HG03025 (cell line): ENCODE measurements at regions not wholly inside any gene's neighbourhood (a gene's known extent, or its start where the extent isn't known, plus 50 kb on each side); places are given as distances from the start of the nearest gene placed in this dataset.

Experiments used
- ATAC-seq: cut with Tn5 transposase; IDR thresholded peaks from one replicate; pipeline ENCODE4 v1.9.1; 2021; ENCODE audit warnings: mild to moderate bottlenecking, moderate library complexity; ENCODE audit not compliant: unreplicated experiment, low FRiP score

DNA sequence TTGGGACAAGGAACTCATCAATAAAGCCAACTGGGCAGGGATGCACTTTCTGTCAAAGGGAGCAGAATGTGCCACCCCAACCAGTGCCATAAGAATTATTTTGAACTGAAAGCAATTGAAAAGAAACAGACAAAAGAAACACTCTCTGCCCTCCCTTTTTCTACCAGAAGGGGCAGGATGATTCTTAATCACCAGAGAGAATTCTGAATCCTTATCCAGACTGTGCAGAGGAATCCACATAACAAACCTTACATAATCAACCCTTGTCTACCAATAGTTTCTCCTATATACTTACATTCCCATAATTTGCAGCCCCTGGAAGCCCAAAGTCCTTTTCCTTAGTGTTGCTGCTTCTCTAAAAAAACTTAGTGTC is 520.7 kb upstream of the NBEA start:
- no peak for ATAC-seq

DNA sequence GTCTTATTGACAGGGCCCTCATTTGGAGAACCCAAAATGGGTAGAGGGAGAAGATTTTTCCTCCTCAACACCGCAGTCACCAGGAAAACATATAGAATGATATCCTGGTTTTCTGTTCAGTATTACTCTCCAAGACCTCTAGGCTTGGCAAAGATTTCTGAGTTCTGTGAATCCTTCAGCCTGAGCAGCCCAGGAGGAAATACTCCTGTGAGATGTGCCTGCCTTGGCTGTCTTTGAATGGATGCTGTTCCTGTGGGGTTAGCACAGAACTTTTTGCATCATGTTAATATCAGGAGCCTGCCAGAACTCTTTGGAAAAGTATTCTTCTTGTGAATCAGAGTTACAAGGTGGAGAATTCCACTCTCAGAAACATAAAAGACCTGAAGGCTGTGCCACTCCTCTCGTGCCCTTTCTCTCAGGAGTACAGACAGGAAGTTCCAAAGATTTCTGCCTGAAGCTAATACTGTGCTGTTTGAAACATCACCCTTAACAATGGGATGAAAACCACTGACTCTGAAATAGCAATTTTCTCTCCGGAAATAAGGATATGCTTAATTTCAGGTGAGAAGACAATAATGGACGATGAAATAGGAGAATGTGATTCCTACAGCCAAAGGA is 520.1 kb upstream of the NBEA start:
- no peak for ATAC-seq

DNA sequence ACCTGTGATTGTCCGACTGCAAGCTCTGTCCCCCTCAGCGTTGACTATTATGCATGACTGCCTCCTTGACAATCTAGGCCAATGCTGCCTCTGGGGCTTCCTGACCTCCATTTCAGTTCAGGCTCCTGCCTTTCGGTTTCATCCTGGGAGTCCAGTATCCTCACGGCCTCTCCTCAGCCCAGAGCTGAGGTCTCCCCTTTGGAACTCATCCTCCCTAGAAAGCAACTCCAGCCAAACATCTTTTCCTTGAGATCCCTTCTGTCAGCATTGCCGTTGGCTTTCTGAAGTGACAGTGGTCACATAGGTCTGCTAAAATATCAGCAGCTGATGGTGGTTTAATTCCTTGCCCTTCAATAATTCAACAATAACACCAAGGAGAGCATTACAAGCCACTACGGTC is 519.1 kb upstream of the NBEA start:
- ATAC-seq, result no peak

DNA sequence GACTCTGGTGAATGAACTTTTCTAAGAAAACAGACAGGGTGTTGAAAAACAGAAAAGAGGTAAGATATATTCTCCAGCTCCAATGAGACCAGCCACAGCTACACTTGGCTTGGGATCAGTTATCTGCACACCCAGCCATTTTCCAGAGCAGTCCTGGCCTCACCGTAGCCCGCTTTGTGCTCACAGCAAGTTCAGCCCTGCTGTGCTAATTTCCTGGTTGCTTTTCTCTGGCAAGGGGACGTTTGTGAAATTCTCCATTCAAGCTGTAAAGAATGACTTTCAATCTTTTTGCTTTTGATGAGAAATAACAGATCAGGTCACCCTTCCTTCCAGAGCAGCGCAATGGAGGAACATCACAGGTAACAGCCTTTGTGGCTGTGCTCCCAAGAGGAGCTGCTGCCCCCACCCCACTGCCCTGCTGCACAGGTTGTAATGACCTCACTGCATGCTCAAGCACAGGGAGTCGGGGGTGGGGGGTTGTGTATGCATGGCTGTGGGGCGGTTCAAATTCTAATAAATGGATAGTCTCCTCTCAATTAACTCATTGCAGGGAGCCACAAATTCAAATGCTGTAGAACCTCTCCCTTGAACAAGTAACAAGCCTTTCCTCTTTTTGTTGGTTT is 516.6 kb upstream of the NBEA start:
- ATAC-seq, result no peak

DNA sequence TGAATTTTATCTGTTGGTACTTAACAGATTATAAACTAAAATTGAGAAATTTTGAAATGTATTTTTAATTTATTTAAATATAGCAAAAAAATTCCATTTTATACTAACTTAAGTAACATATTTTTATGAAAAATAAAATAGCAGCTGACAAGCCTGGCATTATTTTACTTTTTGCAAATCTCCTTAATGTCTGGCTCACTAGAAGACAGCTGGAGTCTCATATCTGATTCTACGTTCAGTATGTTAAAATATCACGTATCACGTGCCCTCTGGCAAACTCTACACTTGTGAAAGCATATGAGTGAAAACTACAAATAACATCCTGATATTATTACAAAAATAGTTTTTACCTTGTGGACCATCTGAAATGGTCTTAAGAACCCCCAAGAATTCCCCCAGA is 513.2 kb upstream of the NBEA start:
- no peak for ATAC-seq

DNA sequence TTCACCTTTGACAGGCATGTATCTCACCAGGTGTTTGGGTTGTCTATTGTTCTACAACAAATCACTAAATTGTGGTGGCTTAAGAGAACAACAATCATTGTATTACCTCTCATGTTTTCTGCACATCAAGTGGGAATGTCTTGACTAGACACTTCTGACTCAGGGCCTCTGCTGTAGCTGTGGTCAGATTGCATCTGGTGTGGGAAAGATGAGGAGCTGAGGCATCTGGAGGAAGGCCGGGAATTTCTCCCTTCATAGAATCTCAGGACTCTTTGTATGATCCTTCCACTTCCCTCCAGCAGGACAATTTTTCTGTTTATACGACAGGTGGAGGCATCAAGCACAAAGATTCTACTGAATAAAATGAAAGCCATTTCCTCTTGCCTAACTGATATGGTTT is 511.8 kb upstream of the NBEA start:
- no peak for ATAC-seq

DNA sequence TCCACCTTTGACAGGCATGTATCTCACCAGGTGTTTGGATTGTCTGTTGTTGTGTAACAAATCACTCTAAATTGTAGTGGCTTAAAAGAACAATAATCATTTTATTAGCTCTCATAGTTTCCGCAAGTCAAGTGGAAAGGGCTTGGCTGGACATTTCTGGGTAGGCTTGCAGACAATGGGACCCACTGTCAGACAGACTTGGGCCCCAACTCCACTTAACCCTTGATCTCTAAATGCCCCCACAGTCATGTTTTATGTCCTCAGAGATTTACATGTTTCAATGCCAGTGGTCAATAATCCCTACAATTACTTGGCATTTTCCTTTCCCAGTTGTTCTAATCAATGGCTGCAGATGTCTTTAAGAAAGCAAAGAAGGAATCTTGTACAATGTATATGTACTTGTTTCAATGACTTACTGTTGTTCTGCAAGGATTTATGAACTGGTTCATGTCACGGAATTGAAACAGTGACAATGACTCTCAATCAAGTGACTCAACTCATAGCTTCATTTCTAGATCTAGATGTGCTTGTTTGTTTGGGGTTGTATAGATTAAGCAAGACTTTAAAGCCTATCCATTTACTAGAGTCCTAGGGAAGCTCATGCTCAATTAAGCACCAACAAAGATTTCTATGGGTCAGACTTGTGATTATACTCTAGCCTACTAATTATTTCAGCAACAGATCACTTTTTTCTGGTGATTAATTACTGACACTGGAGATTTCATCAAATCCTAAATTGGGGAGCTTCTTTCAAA is 510.1 kb upstream of the NBEA start:
- no peak for ATAC-seq

DNA sequence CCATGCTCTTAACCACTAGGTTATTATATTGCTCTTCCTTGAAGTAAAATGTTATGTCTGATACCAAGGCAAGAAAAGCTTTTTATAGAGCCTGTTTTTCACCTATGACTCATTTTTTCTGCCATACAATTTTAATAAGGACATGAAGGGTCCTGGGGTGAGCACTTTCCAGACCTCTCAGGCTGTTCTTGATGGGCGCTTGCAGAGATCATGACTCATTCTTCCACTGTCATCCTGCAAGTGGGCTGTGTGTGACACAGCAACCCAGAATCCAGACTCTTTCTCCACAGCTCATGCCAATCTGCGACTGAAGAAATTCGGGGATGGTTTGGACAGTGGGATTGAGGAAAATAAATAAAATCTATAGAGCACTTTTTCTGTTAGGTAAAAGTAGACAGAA is 506.7 kb upstream of the NBEA start:
- no peak for ATAC-seq

DNA sequence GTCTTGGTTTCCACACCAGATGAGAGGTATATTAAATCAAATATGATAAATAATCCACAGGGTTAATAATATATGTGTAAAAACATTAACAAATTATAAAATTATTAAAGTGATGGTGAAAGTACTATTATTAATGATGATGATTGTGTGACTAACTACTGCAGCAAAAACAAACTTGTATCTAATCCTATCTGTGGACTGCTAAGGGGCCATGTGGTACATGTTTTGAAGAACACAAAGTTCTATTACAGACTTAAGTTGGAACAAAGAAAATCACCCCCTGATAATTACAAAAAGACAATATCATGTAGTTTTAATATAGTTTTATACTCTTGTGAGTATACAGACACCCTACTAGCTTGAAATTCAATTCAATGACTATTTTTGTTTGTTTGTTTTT is 504.2 kb upstream of the NBEA start:
- ATAC-seq, result no peak

DNA sequence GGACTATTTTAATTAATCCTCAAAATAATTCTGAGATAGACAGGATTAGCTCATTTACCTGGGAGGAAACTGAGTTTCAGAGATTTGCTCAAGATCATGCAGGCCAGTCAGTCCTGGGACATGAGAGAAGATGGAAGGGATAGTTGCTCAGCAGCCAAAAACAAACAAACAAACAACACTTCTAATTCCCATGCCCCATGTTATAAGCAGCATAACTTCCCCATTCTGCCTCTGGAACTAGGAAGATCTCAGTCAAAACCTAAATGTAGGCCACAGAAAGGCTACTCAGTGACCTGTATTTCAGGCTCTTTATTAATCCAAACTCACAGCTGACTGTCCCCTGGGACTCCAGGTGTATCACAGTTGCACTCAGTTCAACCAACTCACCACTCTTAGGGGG is 489.2 kb upstream of the NBEA start:
- no peak for ATAC-seq

DNA sequence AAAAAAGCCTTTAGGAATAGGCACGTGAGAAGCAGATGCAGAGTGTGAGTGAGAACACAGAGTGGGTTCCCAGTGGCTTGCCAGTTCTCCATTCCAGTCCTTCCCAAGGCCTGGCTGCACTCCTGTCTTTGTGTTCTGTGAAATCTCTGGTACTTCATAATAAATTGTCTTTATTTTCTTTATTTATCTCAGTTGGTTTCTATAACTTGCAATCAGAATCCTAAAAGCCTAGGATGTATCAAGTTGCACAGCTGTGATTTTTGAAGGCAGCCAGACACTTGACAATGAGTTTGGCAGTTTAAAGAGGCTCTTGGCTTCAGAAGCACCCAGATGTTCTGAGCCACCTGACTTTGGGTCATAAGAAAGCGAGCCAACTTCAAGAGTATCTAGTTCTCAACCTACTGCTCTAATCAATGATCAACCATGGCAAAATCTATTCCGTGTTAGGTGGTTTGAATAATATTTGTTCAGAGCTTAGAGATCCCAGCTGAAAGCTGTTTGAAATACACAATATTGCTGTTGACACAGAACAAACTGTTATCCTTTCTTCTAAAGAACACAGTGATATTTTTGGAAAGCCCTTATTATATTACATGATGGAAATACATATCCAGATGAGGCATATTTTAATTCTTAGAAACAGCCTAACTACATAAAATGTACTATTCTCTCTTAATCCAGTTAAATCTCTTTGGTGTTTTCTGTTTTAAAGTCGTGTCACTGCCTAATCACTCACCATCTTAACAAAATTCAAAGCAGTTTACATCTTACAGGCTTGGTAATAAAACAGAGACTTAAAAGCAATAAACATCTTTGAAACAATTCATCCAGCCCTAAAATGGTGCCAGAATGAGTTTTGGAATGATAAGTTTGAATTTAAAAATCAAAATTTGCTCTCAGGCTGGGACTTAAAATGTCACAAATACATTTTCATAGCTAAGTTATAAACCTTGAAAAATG is 483.0 kb upstream of the NBEA start:
- no peak for ATAC-seq

DNA sequence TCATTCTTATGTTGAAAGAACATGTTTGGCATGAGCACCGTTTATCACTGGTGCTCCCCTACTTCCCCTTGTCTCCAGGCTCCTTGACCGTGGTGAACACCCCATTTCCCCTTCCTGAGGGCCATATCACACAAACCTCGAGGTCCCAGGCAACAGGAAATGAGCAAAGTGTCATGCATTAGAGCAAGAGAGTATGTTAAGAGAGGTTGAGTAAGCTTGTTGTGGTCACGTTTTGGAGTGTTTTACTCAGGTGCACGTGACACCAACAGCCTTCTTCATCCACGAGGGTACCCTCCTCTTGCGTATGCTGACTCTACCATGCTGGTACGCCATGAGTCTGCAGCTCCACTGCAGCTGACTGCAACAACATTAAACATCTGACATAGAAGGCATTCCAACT is 482.2 kb upstream of the NBEA start:
- no peak for ATAC-seq

DNA sequence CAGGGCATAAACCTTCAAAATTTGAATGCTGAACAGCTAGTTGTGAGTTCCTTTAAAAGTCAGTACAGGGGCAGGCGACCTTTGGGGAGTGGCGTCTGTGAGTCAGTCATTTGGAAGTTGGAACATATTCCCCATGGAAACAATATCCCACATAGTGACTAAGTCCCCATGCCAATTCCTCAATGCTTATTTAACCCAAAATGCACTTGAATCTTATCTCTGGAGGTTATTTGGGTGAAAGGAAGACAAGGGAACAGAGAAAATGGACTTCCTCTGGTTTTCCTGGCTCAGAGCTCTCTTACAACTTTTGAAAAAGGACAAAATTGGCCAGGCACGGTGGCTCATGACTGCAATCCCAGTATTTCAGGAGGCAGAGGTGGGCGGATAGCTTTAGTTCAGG is 479.2 kb upstream of the NBEA start:
- ATAC-seq, result no peak

DNA sequence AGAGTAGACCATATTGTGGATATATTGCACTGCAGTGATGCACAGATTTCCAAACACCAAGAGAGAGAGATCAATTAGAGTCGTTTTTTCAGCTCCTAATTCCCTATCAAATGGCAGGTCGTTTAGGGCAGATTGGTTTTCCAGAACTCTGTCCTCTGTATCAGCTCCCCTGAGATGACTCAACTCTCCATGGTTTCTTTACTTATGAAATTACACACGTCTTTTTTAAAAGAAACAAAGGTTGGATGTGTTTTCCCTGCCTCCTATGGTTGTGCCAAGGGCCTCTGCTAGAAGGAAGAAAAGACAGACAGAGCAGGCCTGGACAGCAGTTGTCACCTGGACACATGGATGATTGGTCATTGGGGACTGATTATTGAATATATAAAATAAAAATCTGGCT is 478.1 kb upstream of the NBEA start:
- no peak for ATAC-seq

DNA sequence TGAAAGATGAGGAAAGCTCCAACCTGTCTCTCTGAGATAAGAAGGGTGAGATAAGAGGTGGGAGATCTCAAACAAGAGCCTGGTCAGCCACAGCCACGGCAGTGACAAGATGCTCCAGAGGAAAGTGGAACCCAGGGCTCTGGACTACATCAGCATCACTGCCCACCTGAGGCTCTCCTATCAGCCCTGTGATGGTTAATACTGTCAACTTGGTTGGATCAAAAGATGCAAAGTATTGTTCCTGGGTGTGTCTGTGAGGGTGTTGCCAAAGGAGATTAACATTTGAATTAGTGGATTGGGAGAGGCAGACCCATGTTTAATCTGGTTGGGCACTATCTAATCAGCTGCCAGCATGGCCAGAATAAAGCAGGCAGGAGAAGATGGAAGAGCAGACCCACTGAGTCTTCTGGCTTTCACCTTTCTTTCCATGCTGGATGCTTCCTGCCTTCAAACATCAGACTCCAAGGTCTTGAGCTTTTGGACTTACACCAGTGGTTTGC is 476.6 kb upstream of the NBEA start:
- no peak for ATAC-seq

DNA sequence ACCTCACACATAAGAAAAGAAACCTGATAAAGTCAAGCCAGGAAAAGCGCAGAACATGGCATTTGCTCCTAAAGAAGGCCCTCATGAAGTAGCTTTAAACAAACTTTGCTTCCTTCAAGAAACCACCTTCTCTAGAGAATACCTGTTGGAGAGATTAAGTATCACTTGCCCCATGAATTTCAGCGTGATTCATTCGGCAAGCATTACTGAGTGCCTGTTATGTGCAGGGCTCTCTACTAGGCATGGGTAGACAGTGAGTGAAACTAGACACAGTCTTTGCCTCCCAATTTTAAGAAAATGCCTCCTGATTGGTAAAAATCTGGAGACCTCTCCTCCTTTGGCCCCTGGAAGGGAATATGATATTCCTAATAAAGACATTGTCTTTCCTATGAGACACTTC is 475.8 kb upstream of the NBEA start:
- no peak for ATAC-seq

DNA sequence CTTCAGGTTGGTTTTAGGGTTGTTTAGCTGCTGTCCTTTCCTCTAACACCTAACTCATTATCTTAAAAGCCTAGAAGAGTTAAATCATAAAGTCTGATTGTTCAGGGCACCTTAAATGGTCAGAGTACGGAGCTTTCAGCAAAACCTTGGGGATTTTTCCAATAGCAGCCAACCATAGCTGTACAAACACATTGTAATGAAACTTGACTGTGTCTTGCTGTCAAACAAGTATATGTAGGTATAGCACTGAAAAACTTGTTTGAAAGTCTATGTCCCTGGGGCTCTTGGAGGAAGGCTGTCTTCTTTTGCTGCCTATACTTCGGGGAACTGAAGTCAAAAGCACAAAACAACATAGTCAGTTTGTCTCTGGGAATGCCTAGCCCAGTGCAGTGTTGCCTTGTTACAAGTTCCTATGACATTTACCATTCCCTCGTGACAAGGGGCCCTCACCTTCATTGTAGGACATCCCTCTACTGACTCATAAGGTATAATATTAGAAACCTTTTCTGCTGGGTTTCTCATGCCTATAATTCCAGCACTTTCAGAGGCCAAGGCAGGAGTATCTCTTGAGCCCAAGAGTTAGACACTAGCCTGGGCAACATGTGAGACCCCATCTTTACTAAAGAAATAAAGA is 474.5 kb upstream of the NBEA start:
- ATAC-seq, result no peak

DNA sequence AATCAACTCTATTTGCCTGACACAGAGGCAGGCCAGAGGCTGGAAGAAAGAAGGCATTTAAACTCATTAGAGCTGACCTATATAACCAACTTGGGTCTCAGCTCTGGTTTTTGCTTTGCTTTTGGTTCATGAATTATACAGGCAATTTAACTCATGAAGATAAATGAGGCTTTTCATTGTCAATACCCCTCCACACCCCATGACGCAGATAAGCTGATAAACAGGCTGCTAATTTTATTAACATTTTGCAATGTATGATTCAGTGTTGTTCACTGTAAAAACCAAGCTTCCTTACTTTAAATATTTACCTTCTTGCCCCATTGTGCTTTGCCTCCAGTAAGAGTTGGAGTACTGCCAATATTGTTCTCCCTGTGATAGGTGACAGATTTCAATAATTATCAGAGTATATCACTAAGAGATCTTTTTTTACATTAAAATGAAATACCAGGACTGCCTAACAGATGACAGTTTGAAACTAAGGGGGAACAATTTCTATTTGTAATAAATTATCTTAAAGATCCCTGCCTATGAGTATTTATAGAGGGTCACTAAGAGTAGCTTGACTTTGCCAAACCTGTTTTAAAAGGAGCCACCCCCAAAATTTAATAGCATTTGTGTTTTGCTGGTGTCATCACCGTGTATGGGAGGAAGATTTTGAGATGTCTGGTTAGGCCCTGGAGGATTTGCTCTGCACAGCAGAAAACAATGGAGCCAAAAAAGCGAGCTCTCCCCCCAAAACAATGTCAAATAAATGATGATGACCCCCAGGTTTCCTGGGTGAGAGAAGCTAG is 472.7 kb upstream of the NBEA start:
- ATAC-seq, result no peak

DNA sequence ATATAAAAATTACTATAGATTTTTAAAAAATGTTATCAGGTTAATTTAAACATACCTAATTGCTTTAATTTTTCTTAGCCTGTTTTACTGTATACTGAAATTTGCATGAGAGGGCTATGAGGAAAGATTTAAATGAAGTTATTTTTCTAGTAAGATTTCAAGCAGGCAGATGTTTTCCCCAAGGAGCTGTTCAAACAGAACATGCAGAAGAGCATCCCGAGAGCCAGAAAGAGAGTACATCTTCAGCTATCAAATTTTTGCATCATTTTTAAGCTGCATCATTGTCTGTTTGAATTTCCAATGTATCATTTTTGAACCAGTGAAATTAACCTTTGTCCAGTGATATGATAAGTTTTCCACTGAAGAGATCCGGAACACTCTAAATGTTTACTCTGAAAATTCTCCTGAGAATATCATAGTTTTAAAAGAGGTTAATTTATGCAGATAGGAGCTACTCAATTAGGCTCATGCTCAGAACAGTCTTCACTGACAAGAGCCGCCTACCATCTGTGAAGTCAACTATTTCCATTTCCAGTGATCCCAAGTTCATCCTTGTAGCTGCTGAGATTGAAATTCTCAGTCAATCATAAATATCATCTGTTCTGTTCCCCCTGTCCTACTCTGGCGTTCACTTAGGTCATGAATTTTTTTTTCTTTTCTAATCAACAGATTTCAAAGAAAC is 467.7 kb upstream of the NBEA start:
- no peak for ATAC-seq
